Mucosa of stomach (tissue), 1 donor: ENCODE measurements at regions not wholly inside any gene's neighbourhood (a gene's known extent, or its start where the extent isn't known, plus 50 kb on each side); places are given as distances from the start of the nearest gene placed in this dataset.

Experiments used
- H3K27me3 ChIP-seq: one replicate; pipeline ENCODE4 v1.7.0; 2013; ENCODE audit warnings: mild to moderate bottlenecking, low read length; ENCODE audit not compliant: control insufficient read depth, insufficient read depth
- H3K36me3 ChIP-seq: one replicate; pipeline ENCODE4 v1.7.0; 2013; ENCODE audit warnings: low read length; ENCODE audit not compliant: control insufficient read depth, insufficient read depth
- H3K4me1 ChIP-seq: one replicate; pipeline ENCODE4 v1.7.0; 2013; ENCODE audit warnings: mild to moderate bottlenecking, low read length; ENCODE audit not compliant: control insufficient read depth, insufficient read depth
- H3K4me3 ChIP-seq: one replicate; pipeline ENCODE4 v1.7.0; 2013; ENCODE audit warnings: low read length
- H3K9ac ChIP-seq: one replicate; pipeline ENCODE4 v1.7.0; 2013; ENCODE audit warnings: mild to moderate bottlenecking, low read length, moderate library complexity
- H3K9me3 ChIP-seq: one replicate; pipeline ENCODE4 v1.7.0; 2013; ENCODE audit warnings: mild to moderate bottlenecking, low read length, moderate library complexity; ENCODE audit not compliant: control insufficient read depth
- donor health status: Pancreatic carcinoma.

DNA sequence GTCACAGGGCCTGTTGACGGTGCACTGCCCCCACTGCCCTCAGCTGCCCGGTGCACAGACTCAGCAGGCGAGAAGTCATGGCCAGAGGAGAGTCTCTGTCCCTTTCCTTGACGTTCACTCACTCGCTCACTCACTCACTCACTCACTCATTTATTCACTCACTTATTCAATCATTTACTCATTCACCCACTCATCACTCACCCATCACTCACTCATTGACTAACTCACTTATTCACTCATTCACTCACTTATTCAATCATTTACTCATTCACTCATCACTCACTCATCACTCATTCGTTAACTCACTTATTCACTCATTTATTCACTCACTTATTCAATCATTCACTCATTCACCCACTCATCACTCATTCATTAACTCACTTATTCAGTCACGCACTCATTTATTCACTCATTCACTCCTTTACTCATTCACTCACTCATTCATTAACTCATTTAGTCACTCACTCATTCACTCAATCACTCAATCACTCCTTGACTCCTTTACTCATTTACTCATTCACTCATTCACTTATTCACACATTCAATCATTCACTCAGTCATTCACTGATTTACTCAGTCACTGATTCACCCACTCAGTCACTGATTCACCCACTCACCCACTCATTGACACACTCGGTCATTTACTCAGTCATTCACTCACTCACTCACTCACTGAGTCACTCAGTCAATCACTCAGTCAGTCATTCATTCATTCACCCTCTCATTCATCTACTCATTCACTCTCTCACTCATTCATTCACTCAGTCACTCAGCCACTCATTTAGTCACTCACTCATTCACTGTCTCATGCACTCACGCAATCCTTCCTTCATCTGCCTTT is 1193.5 kb downstream of the BRD1 start:
- Histone ChIP-seq H3K36me3 (no peaks in the 10 kb centered on the region), H3K27me3 (no peaks in the 10 kb centered on the region), H3K4me1 (peaks cover 8% of the 10 kb centered on the region)

DNA sequence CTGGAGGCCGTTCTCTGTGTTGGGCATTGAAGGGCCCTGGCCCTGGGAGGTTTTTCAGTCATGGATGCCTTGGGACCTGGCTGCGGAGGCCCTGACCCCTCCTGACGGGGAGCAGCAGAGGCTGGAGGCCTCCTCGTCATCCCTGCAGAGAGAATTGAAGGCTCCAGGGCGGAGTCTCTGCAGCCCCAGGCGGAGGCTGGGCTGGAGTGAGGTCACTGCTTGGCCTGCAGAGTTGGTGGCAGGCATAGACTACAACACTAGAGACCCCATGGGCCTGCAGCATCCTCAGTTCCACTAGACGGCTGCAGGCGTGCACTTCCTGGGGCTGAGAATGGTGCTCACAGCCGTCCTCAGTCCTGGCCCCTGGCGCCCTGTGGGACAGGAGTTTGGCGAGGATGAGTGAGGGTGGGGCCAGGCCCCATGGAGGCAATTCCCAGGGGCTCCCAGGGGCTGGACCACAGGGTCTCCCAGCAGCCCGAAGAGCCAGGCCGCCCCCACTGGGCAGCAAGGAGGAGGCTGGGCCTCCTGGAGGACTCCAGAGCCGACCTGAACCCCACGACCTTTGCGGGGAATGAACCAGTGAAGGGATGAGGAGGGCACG is 1194.9 kb downstream of the BRD1 start:
- Histone ChIP-seq H3K27me3 (no peaks in the 10 kb centered on the region), H3K36me3 (no peaks in the 10 kb centered on the region), H3K9ac (no peak overlapping the region), H3K4me1 (peaks cover 8% of the 10 kb centered on the region), H3K4me3 (no peak overlapping the region), H3K9me3 (no peaks in the 10 kb centered on the region)

More for the DNA sequence above, 1193.5 kb downstream of the BRD1 start:
- Histone ChIP-seq H3K9ac (no peak overlapping the region), H3K9me3 (no peaks in the 10 kb centered on the region), H3K4me3 (no peak overlapping the region)

DNA sequence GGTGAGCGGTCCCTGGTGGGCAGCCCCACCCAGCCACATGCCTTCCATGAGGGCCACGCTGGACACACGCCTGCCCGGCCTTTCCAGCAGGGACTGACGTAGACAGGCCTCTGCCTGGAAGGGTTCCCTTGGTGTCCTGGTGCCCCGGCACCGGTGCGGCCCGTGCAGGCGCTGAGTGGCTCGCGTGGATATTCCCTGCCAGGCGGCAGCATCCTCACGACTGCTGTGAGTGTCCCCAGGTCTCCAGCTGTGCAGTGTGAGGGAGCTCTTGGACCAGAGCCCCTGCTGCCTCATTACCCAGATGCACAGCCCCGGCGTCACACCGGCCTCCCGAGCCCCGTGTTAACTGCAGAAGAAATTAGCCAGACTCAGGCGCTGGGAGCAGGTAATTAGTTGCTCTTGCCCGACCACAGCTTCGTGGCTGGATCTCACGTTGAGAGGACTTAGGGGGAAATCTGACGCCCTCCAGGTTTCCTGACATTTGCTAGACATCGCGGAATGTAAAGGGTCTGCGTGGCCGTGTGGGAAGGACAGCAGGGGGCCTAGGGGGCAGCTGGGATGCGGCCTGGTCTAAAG is 1196.3 kb downstream of the BRD1 start:
- no peak overlapping the region for H3K4me3 ChIP-seq
- peaks cover 8% of the 10 kb centered on the region for H3K4me1 ChIP-seq
- no peaks in the 10 kb centered on the region for H3K9me3 ChIP-seq
- H3K9ac ChIP-seq: no peak overlapping the region
- H3K27me3 ChIP-seq: no peaks in the 10 kb centered on the region
- H3K36me3 ChIP-seq: no peaks in the 10 kb centered on the region

DNA sequence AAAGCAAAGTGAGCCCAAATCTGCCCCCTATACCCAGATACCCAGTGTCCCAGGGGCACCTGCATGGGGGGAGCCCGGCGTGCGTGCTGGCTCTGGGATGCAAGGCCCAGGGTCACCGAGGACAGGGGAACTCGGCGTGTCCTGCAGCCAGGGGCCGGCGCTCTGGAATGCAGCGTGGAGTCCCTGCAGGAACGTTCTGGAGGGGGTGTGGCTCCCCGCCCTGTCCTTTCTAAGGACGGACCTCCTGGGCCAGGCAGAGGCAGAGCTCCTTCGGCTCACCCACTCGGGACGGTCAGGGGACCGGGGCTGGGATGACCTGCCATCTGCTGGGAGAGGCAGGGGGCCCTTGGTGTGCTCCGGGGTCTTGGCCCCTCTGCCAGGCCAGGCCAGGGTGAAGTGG is 1196.8 kb downstream of the BRD1 start:
- H3K36me3 ChIP-seq: no peaks in the 10 kb centered on the region
- H3K27me3 ChIP-seq: no peaks in the 10 kb centered on the region
- H3K9ac ChIP-seq: no peak overlapping the region
- peaks cover 8% of the 10 kb centered on the region for H3K4me1 ChIP-seq
- no peak overlapping the region for H3K4me3 ChIP-seq
- H3K9me3 ChIP-seq: no peaks in the 10 kb centered on the region

DNA sequence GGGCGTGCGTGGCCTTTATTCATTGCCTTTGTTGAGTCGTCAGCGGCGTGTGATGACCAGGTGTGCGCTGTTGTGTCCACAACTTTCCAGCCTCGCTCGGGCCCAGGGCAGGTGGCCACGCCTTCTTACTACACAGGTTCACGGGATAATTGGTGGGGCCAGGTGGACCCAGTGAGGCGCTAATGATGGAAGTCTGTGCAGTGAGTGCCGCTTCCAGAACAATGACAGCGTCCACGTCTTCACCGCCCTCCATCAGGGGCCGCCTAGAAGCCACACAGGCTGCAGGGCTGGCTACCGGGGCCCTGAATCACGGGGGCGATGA is 1197.3 kb downstream of the BRD1 start:
- no peak overlapping the region for H3K4me3 ChIP-seq
- H3K27me3 ChIP-seq: no peaks in the 10 kb centered on the region
- H3K4me1 ChIP-seq: peaks cover 3% of the 10 kb centered on the region
- H3K9me3 ChIP-seq: no peaks in the 10 kb centered on the region
- H3K36me3 ChIP-seq: no peaks in the 10 kb centered on the region
- H3K9ac ChIP-seq: no peak overlapping the region

DNA sequence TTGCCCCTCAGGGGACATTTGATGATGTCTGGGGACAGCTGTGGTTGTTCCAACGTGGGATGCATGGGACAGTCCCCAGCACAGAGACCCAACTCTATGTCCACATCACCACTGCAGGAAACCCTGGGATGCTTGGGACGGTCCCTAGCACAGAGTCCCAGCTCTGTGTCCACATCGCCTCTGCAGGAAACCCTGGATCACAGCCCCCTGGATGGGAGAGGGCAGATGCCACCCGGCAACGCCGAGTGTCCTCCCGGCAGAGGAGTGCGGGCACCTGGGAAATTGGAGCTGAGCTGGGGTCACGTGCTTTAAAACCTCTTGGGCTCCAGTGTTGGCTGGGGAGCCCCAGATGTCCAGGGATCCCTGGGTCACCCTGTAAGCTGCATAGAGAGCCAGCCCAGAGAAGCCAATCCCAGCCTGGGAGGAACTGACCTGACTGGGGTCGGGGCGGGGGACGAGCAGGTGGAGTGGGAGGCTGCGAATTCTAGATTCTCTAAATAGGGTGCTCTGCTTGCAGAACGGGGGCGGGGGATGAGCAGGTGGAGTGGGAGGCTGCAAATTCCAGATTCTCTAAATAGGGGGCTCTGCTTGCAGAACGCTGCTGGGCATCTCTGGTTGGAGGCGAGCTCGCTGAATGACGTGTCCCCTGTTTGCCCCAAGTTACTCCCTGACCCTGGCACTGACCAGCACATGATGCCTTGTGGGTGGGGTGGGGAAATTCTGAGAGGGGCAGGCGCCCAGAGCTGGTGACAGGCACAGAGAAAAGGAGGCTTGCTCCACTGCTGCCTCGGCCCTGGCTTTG is 1197.8 kb downstream of the BRD1 start:
- H3K27me3 ChIP-seq: no peaks in the 10 kb centered on the region
- H3K4me3 ChIP-seq: no peak overlapping the region
- H3K4me1 ChIP-seq: no peaks in the 10 kb centered on the region
- H3K9ac ChIP-seq: no peak overlapping the region
- no peaks in the 10 kb centered on the region for H3K9me3 ChIP-seq
- H3K36me3 ChIP-seq: no peaks in the 10 kb centered on the region

DNA sequence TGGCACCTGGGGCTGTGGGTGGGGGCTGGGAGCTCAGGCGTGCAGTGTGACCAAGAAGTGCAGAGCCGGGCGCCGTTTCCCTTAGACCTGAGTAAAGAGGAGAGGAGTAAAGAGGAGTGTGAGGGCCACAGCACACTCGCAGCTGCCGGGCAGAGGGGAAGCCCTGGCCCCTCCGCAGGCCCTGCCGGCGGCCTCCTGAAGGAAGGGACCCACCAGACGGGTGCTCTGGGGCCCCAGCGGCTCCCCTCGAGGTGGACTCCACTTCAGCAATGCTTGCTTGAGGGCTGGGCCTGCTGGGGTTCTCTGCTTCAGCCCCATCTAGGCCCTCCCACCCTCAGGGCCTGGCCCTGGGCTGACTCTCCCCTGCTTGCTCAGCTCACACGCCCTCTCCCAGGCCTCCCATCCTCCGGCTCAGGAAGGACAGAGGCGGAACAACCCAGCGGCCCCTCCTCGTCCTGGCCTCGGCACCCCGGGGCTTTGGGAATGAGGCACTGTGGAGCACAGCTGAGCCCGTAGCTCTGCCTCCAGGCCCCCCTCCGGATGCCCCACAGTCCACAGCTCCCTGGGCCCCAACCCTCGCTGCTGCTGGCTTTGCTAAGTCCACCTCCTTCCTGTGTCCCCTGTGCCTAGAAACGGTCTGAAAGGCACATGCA is 1198.7 kb downstream of the BRD1 start:
- Histone ChIP-seq H3K27me3 (no peaks in the 10 kb centered on the region), H3K4me3 (no peak overlapping the region), H3K9ac (no peak overlapping the region)

DNA sequence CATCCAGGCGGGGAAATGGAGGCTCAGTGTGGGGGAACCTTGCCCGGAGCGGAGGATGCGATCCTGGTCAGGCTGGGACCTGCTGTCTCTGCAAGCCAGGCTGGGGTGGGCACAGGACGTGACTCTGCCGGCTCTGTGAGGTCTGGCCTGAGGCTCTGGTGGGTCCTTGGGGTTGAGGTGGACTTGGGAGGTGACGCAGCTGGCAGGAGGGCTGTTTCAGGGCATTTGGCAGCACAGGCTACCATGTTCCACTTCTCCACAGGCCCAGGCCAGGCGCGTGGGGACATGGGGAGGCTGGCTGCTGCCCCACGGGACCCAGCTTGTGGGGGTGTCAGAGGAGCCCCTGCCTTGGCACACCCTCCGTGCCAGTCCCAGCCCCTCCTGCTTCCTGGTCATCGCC is 1199.7 kb downstream of the BRD1 start:
- Histone ChIP-seq H3K36me3 (no peaks in the 10 kb centered on the region), H3K4me3 (no peak overlapping the region), H3K9me3 (no peaks in the 10 kb centered on the region), H3K4me1 (no peaks in the 10 kb centered on the region), H3K9ac (no peak overlapping the region), H3K27me3 (no peaks in the 10 kb centered on the region)

More for the DNA sequence above, 1198.7 kb downstream of the BRD1 start:
- Histone ChIP-seq H3K36me3 (no peaks in the 10 kb centered on the region), H3K4me1 (no peaks in the 10 kb centered on the region), H3K9me3 (no peaks in the 10 kb centered on the region)

DNA sequence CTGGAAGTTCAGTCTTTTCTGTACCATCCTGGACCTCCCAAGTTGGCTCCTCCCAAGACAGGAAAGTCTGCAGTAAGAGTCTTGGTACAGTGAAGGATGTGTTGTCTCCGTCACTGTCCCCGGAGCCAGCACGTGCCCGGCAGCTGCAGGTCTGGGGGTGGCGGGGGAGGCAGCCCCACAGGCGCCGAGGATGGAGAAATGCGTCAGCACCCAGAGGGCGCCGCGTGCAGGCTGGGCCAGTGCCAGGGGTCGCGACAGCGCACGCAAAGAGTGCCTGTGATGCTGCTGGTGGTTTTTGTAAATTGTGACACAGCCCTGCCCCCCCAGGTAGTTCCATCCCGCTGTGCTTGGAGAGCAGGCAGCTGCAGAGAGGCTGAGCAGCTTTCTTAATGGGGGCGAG is 1200.5 kb downstream of the BRD1 start:
- H3K27me3 ChIP-seq: no peaks in the 10 kb centered on the region
- H3K36me3 ChIP-seq: no peaks in the 10 kb centered on the region
- no peaks in the 10 kb centered on the region for H3K4me1 ChIP-seq
- H3K9me3 ChIP-seq: no peaks in the 10 kb centered on the region
- no peak overlapping the region for H3K4me3 ChIP-seq
- no peak overlapping the region for H3K9ac ChIP-seq

DNA sequence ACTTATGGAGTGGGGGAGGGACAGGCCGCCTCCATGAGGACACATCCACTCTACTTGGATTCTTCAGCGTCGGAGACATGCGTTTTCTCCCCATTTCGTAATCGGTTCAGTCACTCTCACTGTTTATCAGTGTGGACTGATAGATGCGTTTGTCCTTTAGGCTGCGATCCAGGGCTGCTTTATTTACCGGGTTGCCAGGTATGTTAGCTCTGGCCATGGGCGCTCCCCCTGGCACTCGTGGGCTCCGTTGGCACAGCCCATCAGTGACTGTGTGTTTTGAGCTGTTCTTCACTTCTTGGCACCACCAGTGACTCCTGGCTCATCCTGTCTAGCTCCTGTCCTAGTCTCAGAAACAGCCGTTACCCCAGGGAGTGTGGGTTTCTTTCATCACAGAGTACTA is 1203.3 kb downstream of the BRD1 start:
- H3K9ac ChIP-seq: no peak overlapping the region
- H3K4me3 ChIP-seq: no peak overlapping the region
- no peaks in the 10 kb centered on the region for H3K9me3 ChIP-seq
- no peaks in the 10 kb centered on the region for H3K36me3 ChIP-seq
- H3K27me3 ChIP-seq: no peaks in the 10 kb centered on the region
- H3K4me1 ChIP-seq: no peaks in the 10 kb centered on the region

DNA sequence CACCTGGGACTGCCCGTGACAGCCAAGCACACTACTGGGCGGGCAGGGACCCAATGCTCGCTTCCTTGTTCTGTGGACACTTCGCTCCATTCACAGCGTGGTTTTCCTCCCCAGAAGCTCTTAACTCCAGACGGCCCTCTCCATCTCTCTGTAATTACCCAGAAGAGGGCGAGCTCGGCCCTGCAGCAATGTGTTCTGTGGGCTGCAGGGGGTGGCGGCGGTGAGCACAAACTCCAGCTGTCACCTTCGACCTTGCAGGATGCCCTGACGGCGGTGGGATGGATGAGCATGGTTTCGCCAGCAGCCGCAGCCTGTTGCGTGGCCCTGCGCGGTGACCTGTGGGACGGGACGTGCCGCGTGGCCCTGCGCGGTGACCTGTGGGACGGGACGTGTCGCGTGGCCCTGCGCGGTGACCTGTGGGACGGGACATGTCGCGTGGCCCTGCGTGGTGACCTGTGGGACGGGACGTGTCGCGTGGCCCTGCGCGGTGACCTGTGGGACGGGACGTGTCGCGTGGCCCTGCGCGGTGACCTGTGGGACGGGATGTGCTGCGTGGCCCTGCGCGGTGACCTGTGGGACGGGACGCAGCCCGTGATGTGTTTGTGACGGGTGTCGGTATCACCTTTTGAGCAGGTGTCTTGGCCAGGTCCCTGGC is 1204.7 kb downstream of the BRD1 start:
- no peaks in the 10 kb centered on the region for H3K36me3 ChIP-seq
- no peaks in the 10 kb centered on the region for H3K9me3 ChIP-seq
- no peak overlapping the region for H3K9ac ChIP-seq
- no peaks in the 10 kb centered on the region for H3K27me3 ChIP-seq
- no peaks in the 10 kb centered on the region for H3K4me1 ChIP-seq
- H3K4me3 ChIP-seq: no peak overlapping the region
